C4-2B (cell line): ENCODE measurements at regions not wholly inside any gene's neighbourhood (a gene's known extent, or its start where the extent isn't known, plus 50 kb on each side); places are given as distances from the start of the nearest gene placed in this dataset.

Source experiments
- H3K27ac ChIP-seq: fragments of 450-650 bp; 2 replicates; pipeline ENCODE4 v1.5.1; 2017
- ZFX ChIP-seq: fragments of 450-650 bp; IDR thresholded peaks from 2 replicates; pipeline ENCODE4 v1.6.1; 2017
- TF ChIP-seq, protein P1 (sequence below): fragments of 450-650 bp; conservative IDR thresholded peaks from 2 replicates; pipeline ENCODE4 v1.5.1; 2017; ENCODE audit warnings: mild to moderate bottlenecking

DNA sequence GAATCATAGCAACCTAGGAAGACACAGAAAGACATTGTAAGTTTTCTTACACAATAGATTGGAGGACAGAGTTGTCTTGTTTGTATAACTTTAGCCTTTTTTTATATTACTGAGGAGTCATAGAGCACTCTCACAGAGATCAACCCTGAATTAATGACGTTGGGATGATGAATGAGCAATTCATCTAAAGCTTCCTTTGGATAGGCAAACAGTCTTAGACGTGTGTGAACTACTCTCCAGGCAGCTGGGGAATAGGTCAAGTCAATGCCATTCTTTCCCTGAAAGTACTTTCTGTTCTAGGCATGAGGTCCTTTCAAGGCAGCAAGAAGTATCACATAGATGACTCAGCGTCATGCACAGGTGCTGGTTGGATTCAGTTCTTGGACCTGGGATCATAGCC lies 369.1 kb upstream of the NOVA1 start:
- H3K27ac ChIP-seq, result no peak overlapping the region

DNA sequence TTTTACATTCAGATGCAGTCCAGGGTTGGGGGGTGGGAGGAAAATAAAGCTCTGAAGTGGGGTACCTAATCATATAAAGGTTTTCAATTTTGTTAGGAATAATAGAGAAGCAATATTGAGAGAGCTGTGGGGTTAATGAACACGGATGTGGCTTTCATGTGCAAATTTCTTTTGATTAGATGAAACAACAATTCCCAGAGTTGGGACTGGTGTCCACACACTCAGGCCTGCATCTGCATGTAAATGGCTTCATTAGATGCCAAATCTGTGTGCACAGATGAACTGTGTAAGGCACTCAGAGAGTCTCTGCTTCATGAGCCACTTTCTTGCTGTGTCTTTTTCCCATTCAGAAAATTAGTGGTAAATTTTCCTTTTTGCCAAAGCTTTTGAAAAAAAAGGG lies 377.1 kb upstream of the NOVA1 start:
- no peak overlapping the region for H3K27ac ChIP-seq
- TF ChIP-seq, protein P1, sequence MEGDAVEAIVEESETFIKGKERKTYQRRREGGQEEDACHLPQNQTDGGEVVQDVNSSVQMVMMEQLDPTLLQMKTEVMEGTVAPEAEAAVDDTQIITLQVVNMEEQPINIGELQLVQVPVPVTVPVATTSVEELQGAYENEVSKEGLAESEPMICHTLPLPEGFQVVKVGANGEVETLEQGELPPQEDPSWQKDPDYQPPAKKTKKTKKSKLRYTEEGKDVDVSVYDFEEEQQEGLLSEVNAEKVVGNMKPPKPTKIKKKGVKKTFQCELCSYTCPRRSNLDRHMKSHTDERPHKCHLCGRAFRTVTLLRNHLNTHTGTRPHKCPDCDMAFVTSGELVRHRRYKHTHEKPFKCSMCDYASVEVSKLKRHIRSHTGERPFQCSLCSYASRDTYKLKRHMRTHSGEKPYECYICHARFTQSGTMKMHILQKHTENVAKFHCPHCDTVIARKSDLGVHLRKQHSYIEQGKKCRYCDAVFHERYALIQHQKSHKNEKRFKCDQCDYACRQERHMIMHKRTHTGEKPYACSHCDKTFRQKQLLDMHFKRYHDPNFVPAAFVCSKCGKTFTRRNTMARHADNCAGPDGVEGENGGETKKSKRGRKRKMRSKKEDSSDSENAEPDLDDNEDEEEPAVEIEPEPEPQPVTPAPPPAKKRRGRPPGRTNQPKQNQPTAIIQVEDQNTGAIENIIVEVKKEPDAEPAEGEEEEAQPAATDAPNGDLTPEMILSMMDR, result no peak
- no peak for TF ChIP-seq ZFX

More for the DNA sequence above, 369.1 kb upstream of the NOVA1 start:
- TF ChIP-seq ZFX, result no peak
- TF ChIP-seq, protein P1, result no peak

DNA sequence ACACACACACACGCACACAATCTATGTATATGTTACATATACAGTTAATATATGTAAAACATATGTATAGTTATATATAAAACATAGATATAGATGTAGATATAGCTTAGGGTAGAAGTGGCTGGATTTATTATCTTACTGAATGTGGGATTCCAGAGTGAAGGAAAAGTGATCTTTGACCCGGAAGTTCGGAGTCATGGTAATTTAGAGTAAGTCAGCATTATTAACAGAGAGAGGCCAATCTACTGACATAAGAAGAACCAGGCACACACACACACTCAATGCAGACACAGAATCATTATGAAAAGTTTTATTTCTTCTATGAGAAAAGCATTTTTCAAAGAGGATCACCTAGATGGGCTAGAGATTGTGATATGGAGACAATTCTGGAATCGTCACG lies 384.2 kb upstream of the NOVA1 start:
- no peak overlapping the region for H3K27ac ChIP-seq
- TF ChIP-seq, protein P1, result no peak
- no peak for TF ChIP-seq ZFX

DNA sequence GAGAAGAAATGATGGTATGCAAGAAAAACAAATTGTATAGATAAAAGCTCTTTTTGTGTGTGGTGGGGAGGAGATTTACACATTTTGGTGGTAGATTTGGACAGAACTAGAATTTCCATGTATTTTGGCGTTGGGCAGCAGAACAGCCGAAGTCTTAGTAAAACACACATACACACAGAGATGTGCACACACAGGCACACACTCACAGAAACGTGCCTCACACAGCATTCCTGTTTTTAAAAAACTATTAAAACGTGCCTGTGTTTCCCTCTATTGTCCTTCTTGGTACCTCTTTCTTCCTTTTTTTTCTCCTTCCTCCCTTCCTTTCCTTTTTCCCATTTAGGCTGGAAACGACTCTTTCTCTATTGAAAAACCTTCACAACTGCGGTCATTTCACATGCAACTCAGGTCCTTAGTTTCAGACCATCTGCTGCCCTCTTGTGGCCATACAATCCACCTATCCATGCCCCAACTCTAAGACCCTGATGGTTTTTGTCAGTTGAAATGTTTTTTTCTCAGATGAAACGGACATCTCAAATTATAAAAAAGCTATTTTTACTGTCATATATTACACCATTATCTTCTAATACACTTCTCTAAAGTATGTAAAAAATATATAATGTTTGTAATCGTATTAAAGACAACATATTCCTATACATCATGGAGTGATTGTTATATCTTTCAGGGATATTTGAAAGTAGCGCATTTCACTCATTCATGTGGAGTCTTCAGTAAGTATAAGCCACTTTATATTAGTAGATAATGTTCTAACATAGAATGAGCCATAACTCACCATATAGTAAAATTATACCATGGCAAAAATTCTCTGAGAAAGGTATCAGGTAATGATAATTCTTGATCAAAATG lies 386.7 kb upstream of the NOVA1 start:
- no peak overlapping the region for H3K27ac ChIP-seq
- no peak for TF ChIP-seq ZFX
- TF ChIP-seq, protein P1, result peak; percentile 82

DNA sequence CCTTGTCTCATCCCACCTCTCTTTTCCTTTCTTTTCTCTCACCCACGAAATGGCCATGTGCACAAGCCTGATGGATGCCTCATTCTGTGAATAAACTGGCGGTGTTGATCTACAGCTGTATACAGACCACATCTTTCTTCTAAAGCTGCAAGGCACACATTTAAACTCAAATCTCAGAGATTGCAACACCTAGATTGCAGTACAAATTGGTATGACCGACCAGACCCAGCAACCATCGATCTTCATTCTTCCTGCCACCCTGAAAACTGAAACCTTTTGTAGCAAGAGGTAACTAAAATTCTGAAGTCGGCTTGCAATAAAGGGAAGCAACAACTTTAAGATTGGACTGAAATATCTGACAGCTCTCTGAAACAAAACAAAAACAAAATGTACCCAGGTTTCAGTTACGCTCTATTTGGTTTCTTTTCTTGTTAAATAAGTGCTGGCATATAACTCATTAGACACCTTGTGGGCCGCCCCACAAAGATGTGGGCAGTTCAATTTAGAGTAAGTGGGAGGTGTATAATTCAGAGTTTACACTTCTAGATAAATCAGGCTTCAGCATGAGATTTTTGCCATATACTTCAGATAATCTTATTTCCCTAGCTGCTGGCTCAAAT lies 390.0 kb upstream of the NOVA1 start:
- H3K27ac ChIP-seq, result no peak overlapping the region
- TF ChIP-seq, protein P1, result no peak
- TF ChIP-seq ZFX, result no peak

DNA sequence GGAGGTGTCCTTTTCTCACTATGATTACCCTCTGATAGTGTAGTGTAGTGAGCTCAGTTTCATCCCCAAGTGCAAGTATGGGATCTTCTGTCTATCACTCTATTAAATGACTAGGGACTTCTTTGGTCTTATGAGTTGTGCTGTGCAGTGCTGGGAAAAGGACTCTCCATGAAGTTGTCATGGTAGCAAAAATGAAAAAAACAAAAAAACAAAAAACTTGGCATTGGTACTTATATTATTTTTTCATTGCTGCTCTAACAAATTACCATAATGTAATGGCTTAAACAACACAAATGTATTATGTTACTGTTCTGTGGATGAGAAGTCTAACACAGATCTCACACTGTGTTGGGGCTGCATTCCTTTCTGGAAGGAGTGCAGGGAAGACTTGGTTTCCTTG lies 393.1 kb upstream of the NOVA1 start:
- TF ChIP-seq ZFX, result no peak
- TF ChIP-seq, protein P1, result no peak
- no peak overlapping the region for H3K27ac ChIP-seq

DNA sequence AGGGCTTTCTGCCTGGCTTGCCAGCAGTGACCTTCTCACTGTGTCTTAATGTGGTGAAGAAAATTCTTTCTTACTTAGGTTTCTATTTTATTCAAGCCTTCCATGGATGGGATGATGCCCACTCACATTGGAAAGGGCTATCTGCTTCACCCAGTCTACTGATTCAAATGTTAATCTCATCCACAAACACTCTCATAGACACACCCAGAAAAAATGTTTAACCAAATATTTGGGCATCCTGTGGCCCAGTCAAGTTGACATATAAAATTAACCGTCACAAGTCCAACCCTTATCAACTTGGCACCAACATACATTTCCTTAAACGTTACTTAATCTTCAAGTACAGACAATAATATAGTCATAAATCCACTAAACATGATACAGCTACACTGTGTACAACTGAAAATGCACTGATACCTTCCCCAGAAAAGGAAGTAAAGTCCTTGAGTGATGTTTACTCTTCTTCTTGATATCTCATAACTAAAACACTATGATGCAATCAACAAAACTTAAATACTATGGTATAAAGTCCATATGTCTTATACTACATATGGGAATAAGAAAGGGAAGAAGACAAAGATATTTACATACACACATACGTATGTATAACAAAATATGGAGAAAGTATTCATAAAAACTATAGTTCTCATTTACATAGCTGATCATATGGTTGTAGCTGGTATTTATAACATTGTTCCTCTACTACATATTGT lies 394.7 kb upstream of the NOVA1 start:
- TF ChIP-seq, protein P1, result no peak
- no peak for TF ChIP-seq ZFX
- H3K27ac ChIP-seq, result peak overlapping the region; percentile 74
